WTC11 (cell line): ENCODE measurements at regions not wholly inside any gene's neighbourhood (a gene's known extent, or its start where the extent isn't known, plus 50 kb on each side); places are given as distances from the start of the nearest gene placed in this dataset.

Source experiments
- ATAC-seq: fragments of 200-7000 bp; cut with Tn5 transposase; 2 replicates; pipeline ENCODE4 v1.10.0; 2021; ENCODE audit warnings: mild to moderate bottlenecking, moderate library complexity
- CTCF ChIA-PET: fragments of 300-600 bp; sonication (Branson Sonifier 250); formaldehyde crosslinking; loops from one replicate; lab custom pipeline; 2021; ENCODE audit warnings: antibody characterized with exemption; lab: Charles Lee
- POLR2A ChIA-PET: fragments of 350-600 bp; sonication (Branson Sonifier 250); formaldehyde crosslinking; loops from one replicate; lab custom pipeline; 2021; ENCODE audit warnings: antibody characterized with exemption; lab: Charles Lee
- DNase-seq: peaks from one replicate; pipeline ENCODE4 v3.0.0; 2021; ENCODE audit warnings: low spot score
- H3K27ac Mint-ChIP-seq: 2 replicates; pipeline ENCODE4 v1.8.0; 2021; ENCODE audit warnings: mixed read lengths
- H3K27me3 Mint-ChIP-seq: 2 replicates; pipeline ENCODE4 v1.8.0; 2021; ENCODE audit warnings: low read depth, mild to moderate bottlenecking, moderate library complexity, mixed read lengths
- H3K36me3 Mint-ChIP-seq: 2 replicates; pipeline ENCODE4 v1.8.0; 2021; ENCODE audit warnings: mixed read lengths
- H3K4me1 Mint-ChIP-seq: 2 replicates; pipeline ENCODE4 v1.8.0; 2022; ENCODE audit warnings: mixed read lengths
- H3K4me3 Mint-ChIP-seq: 2 replicates; pipeline ENCODE4 v1.8.0; 2021; ENCODE audit warnings: mild to moderate bottlenecking, moderate library complexity, mixed read lengths
- H3K9me3 Mint-ChIP-seq: 2 replicates; pipeline ENCODE4 v1.8.0; 2021; ENCODE audit warnings: mixed read lengths
- E2F1 ChIP-seq: sonication (generic); formaldehyde crosslinking; IDR thresholded peaks from 2 replicates; pipeline ENCODE4 v1.8.0; 2022; ENCODE audit warnings: mild to moderate bottlenecking, missing genetic modification reagents
- E2F5 ChIP-seq: sonication (generic); formaldehyde crosslinking; IDR thresholded peaks from 2 replicates; pipeline ENCODE4 v1.8.1; 2022; ENCODE audit warnings: mild to moderate bottlenecking, moderate library complexity, missing genetic modification reagents
- FOXP1 ChIP-seq: sonication (generic); formaldehyde crosslinking; IDR thresholded peaks from 2 replicates; pipeline ENCODE4 v1.8.0; 2022; ENCODE audit warnings: missing genetic modification reagents, mild to moderate bottlenecking, moderate library complexity, borderline replicate concordance
- HMGA2 ChIP-seq: fragments of 250-450 bp; sonication (Bioruptor Pico); IDR thresholded peaks from 2 replicates; pipeline ENCODE4 v1.4.0; 2021; ENCODE audit warnings: mild to moderate bottlenecking, moderate library complexity
- TCF7 ChIP-seq: sonication (generic); formaldehyde crosslinking; IDR thresholded peaks from 2 replicates; pipeline ENCODE4 v1.8.0; 2022; ENCODE audit warnings: mild to moderate bottlenecking, low read depth, missing genetic modification reagents, moderate library complexity
- USF2 ChIP-seq: sonication (generic); formaldehyde crosslinking; IDR thresholded peaks from 2 replicates; pipeline ENCODE4 v1.8.1; 2023; ENCODE audit warnings: mild to moderate bottlenecking, missing genetic modification reagents, moderate library complexity
- ZNF423 ChIP-seq: fragments of 250-450 bp; sonication (Bioruptor Pico); IDR thresholded peaks from 2 replicates; pipeline ENCODE4 v2.1.2; 2022; ENCODE audit warnings: mild to moderate bottlenecking, moderate library complexity
- ZNF532 ChIP-seq: fragments of 250-450 bp; sonication (Bioruptor Pico); IDR thresholded peaks from 2 replicates; pipeline ENCODE4 v1.9.0; 2021; ENCODE audit warnings: mild to moderate bottlenecking, borderline replicate concordance

- CTCF ChIA-PET: interaction anchor here (0.8 kb wide), 1 partner anchor 57 kb away, joined by 3 read pairs; no protein-coding TSS in a partner anchor
- ATAC-seq (peak; percentile 48), DNase-seq (no peak)
- POLR2A ChIA-PET: no interaction called here
- no peak for TF ChIP-seq TCF7 (CRISPR knock-in tag)
- TF ChIP-seq ZNF423: no peak
- no peak for TF ChIP-seq ZNF532 (CRISPR knock-in tag)
- TF ChIP-seq HMGA2 (CRISPR knock-in tag): no peak
- no peak for TF ChIP-seq E2F5
- no peak for TF ChIP-seq USF2 (CRISPR knock-in tag)
- no peak for TF ChIP-seq FOXP1 (CRISPR knock-in tag)
- no peak for TF ChIP-seq E2F1 (CRISPR knock-in tag)
- peaks cover 7% of the 10 kb centered on the region for H3K4me1 Mint-ChIP-seq
- no peaks in the 10 kb centered on the region for H3K27me3 Mint-ChIP-seq
- H3K27ac Mint-ChIP-seq: no peak overlapping the region
- no peaks in the 10 kb centered on the region for H3K9me3 Mint-ChIP-seq
- H3K36me3 Mint-ChIP-seq: no peaks in the 10 kb centered on the region
- H3K4me3 Mint-ChIP-seq: no peak overlapping the region
These were observed 51.4 kb upstream of the SLC6A15 start for GRCh38 chr12:84964048-84964447.
